Hepatocyte (in vitro differentiated cells): ENCODE measurements at regions not wholly inside any gene's neighbourhood (a gene's known extent, or its start where the extent isn't known, plus 50 kb on each side); places are given as distances from the start of the nearest gene placed in this dataset.

Experiments
- CTCF ChIP-seq: fragments of 200-600 bp; sonication (generic); IDR thresholded peaks from 2 replicates; pipeline ENCODE4 v1.5.1; 2016; ENCODE audit warnings: antibody characterized with exemption, mild to moderate bottlenecking; ENCODE audit not compliant: poor library complexity
- EZH2 ChIP-seq: fragments of 200-600 bp; sonication (generic); IDR thresholded peaks from 2 replicates; pipeline ENCODE4 v1.6.1; 2016; ENCODE audit warnings: antibody characterized with exemption, mild to moderate bottlenecking, borderline replicate concordance
- EZH2phosphoT487 ChIP-seq: fragments of 200-600 bp; sonication (generic); IDR thresholded peaks from one replicate; pipeline ENCODE4 v1.6.1; 2018; ENCODE audit warnings: antibody characterized with exemption, mild to moderate bottlenecking, low read depth, moderate library complexity; ENCODE audit not compliant: unreplicated experiment, severe bottlenecking

- TF ChIP-seq CTCF (no peak), EZH2phosphoT487 (no peak), EZH2 (no peak)
Measured at GRCh38 chr2:19471491-19471890, 113.1 kb upstream of the OSR1 start.
